A549 (cell line): ENCODE measurements at regions not wholly inside any gene's neighbourhood (a gene's known extent, or its start where the extent isn't known, plus 50 kb on each side); places are given as distances from the start of the nearest gene placed in this dataset.

Source experiments
- CBX8 ChIP-seq: fragments of 200-600 bp; sonication (generic); IDR thresholded peaks from 2 replicates; pipeline ENCODE4 v1.6.1; 2016
- FOSL2 ChIP-seq, 2 experiments: fragments of 450-650 bp in 1 of 2; fragments of >200 bp in 1 of 2; sonication (Bioruptor Twin) in 1 of 2; formaldehyde crosslinking; IDR thresholded peaks; 2 replicates each; pipeline versions ENCODE4 v1.5.0 to v1.6.1; 2016 to 2020; ENCODE audit warnings: mild to moderate bottlenecking in 1 of 2, moderate library complexity in 1 of 2
- FOXS1 ChIP-seq: fragments of 250-450 bp; sonication (Bioruptor Pico); IDR thresholded peaks from 2 replicates; pipeline ENCODE4 v1.5.0; 2020; ENCODE audit warnings: mild to moderate bottlenecking, moderate library complexity
- JUNB ChIP-seq: fragments of >200 bp; sonication (Bioruptor Twin); formaldehyde crosslinking; IDR thresholded peaks from 2 replicates; pipeline ENCODE4 v1.6.1; 2016
- NFE2L2 ChIP-seq: fragments of 150-350 bp; conservative IDR thresholded peaks from 2 replicates; pipeline ENCODE4 v1.6.1; 2014; ENCODE audit warnings: low read length
- POLR2A ChIP-seq: IDR thresholded peaks from 2 replicates; pipeline ENCODE4 v1.6.1; 2012; ENCODE audit warnings: mild to moderate bottlenecking, low read length
- TF ChIP-seq, protein P1 (sequence below): fragments of >200 bp; sonication (Bioruptor Twin); formaldehyde crosslinking; IDR thresholded peaks from 3 replicates; pipeline ENCODE4 v1.5.1; 2016
- TF ChIP-seq, protein P2 (sequence below): fragments of 250-450 bp; sonication (Bioruptor Pico); IDR thresholded peaks from 2 replicates; pipeline ENCODE4 v1.5.0; 2021; ENCODE audit warnings: mild to moderate bottlenecking, moderate library complexity, borderline replicate concordance

DNA sequence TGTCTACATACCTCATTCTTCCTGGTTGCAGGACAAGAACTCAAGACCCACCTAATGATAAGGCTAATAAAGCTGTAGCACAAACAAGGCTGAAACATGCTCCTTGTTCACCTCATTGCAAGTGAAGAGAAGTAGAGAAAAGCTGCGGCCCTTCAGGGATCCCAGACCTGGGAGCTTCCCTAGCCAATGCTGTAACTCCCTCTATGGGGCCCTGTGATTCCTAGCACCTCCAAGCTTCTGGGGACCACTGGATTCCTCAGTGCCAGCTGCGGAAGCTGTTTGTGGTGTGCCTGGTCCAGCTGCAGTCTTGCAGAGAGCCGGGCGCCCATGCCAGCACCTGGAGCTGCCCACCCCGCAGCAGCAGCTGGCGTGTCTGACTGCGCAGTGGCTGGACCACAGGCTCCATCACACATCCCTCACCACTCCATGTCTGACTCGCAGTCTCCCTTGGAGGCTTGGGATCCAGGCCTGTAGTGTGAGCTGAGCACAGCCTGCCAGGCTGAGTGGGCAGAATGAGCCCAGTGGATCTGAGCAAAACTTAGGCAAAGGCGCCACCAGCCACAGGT lies 737.2 kb upstream of the GJE1 start:
- TF ChIP-seq JUNB: no peak
- TF ChIP-seq, protein P1, sequence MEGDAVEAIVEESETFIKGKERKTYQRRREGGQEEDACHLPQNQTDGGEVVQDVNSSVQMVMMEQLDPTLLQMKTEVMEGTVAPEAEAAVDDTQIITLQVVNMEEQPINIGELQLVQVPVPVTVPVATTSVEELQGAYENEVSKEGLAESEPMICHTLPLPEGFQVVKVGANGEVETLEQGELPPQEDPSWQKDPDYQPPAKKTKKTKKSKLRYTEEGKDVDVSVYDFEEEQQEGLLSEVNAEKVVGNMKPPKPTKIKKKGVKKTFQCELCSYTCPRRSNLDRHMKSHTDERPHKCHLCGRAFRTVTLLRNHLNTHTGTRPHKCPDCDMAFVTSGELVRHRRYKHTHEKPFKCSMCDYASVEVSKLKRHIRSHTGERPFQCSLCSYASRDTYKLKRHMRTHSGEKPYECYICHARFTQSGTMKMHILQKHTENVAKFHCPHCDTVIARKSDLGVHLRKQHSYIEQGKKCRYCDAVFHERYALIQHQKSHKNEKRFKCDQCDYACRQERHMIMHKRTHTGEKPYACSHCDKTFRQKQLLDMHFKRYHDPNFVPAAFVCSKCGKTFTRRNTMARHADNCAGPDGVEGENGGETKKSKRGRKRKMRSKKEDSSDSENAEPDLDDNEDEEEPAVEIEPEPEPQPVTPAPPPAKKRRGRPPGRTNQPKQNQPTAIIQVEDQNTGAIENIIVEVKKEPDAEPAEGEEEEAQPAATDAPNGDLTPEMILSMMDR: no peak
- TF ChIP-seq, protein P2, sequence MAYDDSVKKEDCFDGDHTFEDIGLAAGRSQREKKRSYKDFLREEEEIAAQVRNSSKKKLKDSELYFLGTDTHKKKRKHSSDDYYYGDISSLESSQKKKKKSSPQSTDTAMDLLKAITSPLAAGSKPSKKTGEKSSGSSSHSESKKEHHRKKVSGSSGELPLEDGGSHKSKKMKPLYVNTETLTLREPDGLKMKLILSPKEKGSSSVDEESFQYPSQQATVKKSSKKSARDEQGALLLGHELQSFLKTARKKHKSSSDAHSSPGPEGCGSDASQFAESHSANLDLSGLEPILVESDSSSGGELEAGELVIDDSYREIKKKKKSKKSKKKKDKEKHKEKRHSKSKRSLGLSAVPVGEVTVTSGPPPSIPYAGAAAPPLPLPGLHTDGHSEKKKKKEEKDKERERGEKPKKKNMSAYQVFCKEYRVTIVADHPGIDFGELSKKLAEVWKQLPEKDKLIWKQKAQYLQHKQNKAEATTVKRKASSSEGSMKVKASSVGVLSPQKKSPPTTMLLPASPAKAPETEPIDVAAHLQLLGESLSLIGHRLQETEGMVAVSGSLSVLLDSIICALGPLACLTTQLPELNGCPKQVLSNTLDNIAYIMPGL (CRISPR knock-in tag): no peak
- TF ChIP-seq POLR2A: no peak
- no peak for TF ChIP-seq FOSL2 (IDR thresholded peaks at IDR 0.05)
- no peak for TF ChIP-seq FOSL2 (CRISPR knock-in tag; IDR thresholded peaks at IDR 0.05)
- no peak for TF ChIP-seq CBX8
- no peak for TF ChIP-seq NFE2L2
- TF ChIP-seq FOXS1 (CRISPR knock-in tag): no peak
